Panc1 (cell line): ENCODE measurements at regions not wholly inside any gene's neighbourhood (a gene's known extent, or its start where the extent isn't known, plus 50 kb on each side); places are given as distances from the start of the nearest gene placed in this dataset.

ENCODE experiments used
- CTCF ChIP-seq: fragments of 450-650 bp; IDR thresholded peaks from 2 replicates; pipeline ENCODE4 v1.5.1; 2017; ENCODE audit warnings: mild to moderate bottlenecking
- POLR2AphosphoS5 ChIP-seq: IDR thresholded peaks from 2 replicates; pipeline ENCODE4 v1.6.1; 2012; ENCODE audit warnings: mild to moderate bottlenecking, low read depth, low read length, moderate library complexity
- REST ChIP-seq, 2 experiments: IDR thresholded peaks; 2 replicates each; pipeline ENCODE4 v1.6.1; 2011 to 2012; ENCODE audit warnings: low read depth in 2 of 2, control low read depth in 1 of 2, low read length in 1 of 2, mild to moderate bottlenecking in 1 of 2, moderate library complexity in 1 of 2; ENCODE audit not compliant: insufficient read depth in 1 of 2
- SIN3A ChIP-seq: IDR thresholded peaks from 2 replicates; pipeline ENCODE4 v1.6.1; 2012; ENCODE audit warnings: low read depth, mild to moderate bottlenecking, low read length, moderate library complexity, borderline replicate concordance; ENCODE audit not compliant: insufficient read depth
- TCF7L2 ChIP-seq: IDR thresholded peaks from 2 replicates; pipeline ENCODE4 v1.6.1; 2011; ENCODE audit warnings: mild to moderate bottlenecking, low read depth, low read length, inconsistent platforms

GRCh38 chr3:5053021-5053831 is 68.9 kb upstream of the ARL8B start:
- TF ChIP-seq REST (IDR thresholded peaks at IDR 0.05; ENCODE audit: insufficient read depth in 1 of 2, low read depth in 2 of 2, low read length in 1 of 2) (no peak), CTCF (no peak), TCF7L2 (no peak), POLR2AphosphoS5 (no peak), SIN3A (no peak)
